NB4 (cell line): ENCODE measurements at regions not wholly inside any gene's neighbourhood (a gene's known extent, or its start where the extent isn't known, plus 50 kb on each side); places are given as distances from the start of the nearest gene placed in this dataset.

Source experiments
- CTCF ChIP-seq: IDR thresholded peaks from one replicate; pipeline ENCODE4 v1.5.1; 2012; ENCODE audit warnings: low read depth, low read length
- MYC ChIP-seq: IDR thresholded peaks from 2 replicates; pipeline ENCODE4 v1.6.1; 2011; ENCODE audit warnings: low read depth, low read length
- POLR2A ChIP-seq: IDR thresholded peaks from 2 replicates; pipeline ENCODE4 v1.6.1; 2011; ENCODE audit warnings: mild to moderate bottlenecking; ENCODE audit not compliant: insufficient read length; ENCODE audit errors: extremely low read depth

- no peak for TF ChIP-seq CTCF
- TF ChIP-seq POLR2A: no peak
- TF ChIP-seq MYC: no peak
Observed at GRCh38 chrX:79094075-79094832, 50.2 kb upstream of the GPR174 start.
